ENCODE measurements at regions not wholly inside any gene's neighbourhood (a gene's known extent, or its start where the extent isn't known, plus 50 kb on each side); places are given as distances from the start of the nearest gene placed in this dataset.

GRCh38 chr3:147614210-147614609 is 205.0 kb downstream of the ZIC1 start:
- TF ChIP-seq POLR2A (IDR thresholded peaks at IDR 0.05; ENCODE audit: low read depth, low read length): no peak
- TF ChIP-seq TAF1 (IDR thresholded peaks at IDR 0.05; ENCODE audit: borderline replicate concordance, low read depth, low read length): no peak
